LNCaP clone FGC (cell line): ENCODE measurements at regions not wholly inside any gene's neighbourhood (a gene's known extent, or its start where the extent isn't known, plus 50 kb on each side); places are given as distances from the start of the nearest gene placed in this dataset.

Experiments
- DNase-seq: peaks from one replicate; pipeline ENCODE4 v3.0.0-alpha.2; 2011; ENCODE audit warnings: low read depth
- H3K4me3 ChIP-seq: 2 replicates; pipeline ENCODE4 v1.5.1; 2011; ENCODE audit warnings: mild to moderate bottlenecking, low read depth, low read length, control low read depth
- CTCF ChIP-seq: IDR thresholded peaks from 2 replicates; pipeline ENCODE4 v1.5.1; 2012; ENCODE audit warnings: mild to moderate bottlenecking; ENCODE audit not compliant: control insufficient read depth, insufficient read depth; ENCODE audit errors: extremely low read depth

GRCh38 chr6:159433550-159433949 is 259.5 kb downstream of the SOD2 start:
- H3K4me3 ChIP-seq = no peak overlapping the region
- no peak for TF ChIP-seq CTCF
- no peak for DNase-seq

DNA sequence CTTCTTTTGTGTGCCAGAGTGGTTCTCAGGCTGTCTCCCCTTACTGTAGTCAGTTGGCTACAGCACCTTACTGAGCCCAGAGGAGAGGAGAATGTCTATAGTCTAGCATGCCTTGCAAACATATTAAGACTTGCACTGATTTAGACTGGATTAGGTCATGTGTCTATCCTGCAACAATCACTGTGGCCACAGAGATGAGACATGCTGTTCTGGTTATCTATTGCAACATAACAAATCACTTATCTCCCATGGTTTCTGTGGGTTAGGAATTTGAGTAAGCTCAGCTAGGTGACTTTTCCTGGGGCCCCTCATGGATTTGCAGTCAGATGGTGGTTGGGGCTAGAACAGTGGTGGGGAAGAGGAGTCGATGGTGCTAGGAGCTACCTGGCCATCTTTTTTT is 261.3 kb downstream of the SOD2 start:
- no peak for DNase-seq
- H3K4me3 ChIP-seq = no peak overlapping the region
- no peak for TF ChIP-seq CTCF

DNA sequence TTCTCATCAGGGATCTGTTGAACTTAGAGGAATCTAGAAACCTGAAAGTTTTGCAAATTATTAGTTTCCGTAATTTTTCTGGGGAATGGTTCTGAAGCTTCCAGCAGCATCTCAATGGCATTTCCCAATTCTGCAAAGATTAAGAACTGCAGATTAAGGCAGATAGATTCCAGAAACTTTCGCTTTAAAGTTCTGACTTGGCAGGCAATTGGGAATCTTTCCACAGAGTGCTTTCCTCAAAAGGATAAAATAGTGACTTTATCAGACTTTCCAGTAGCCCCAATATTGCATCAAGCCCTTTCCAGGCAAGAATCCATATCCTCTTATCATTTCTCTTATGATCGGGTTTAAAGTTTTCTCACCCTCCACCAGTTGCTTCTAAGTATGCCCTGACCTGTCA is 261.1 kb downstream of the FNDC1 start:
- TF ChIP-seq CTCF = no peak
- DNase-seq = no peak
- no peak overlapping the region for H3K4me3 ChIP-seq

GRCh38 chr6:159429433-159429832 is 260.2 kb downstream of the FNDC1 start:
- TF ChIP-seq CTCF = no peak
- H3K4me3 ChIP-seq = no peak overlapping the region

DNA sequence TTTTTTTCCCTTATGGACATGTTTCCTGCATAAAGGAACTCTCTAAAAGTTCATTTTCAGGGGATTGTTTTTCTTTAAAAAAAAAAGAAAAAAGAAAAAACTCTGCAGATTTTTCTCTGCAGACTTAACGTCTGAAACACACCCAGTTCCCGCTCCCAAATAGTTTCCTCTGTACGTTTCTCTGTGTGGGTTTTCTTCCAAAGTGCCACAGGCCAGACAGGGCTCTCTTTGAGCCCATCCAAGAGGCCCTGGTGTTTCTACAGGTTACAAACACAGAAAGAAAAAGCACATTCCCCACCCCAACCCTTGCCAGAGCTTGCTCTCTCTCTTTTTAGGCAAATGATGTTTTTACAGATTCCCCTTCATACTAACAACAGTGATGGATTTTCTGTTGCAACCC is 258.6 kb downstream of the FNDC1 start:
- H3K4me3 ChIP-seq = no peak overlapping the region
- TF ChIP-seq CTCF = no peak
- DNase-seq = no peak

More at GRCh38 chr6:159429433-159429832, 260.2 kb downstream of the FNDC1 start:
- no peak for DNase-seq

DNA sequence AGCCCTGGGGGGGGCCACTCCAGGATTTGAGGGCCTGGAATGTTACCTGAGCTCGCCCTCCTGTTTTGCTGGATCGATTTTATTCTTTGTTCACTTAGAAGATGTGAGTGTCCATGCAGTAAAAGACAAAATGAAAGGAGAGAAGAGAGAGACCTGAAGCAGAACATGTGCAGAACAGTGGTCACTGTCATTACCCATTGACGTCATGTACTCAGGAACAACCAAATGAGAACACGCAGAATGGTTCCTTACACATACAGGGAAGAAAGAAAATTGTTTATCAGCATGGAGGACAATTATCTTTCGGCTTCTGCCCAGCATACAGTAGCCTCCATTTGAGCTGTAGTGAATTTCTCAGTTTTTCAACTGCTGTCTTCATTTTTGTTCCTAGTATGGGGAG is 258.1 kb downstream of the FNDC1 start:
- DNase-seq = no peak
- no peak for TF ChIP-seq CTCF
- no peak overlapping the region for H3K4me3 ChIP-seq

- DNase-seq = no peak
- H3K4me3 ChIP-seq = no peak overlapping the region
- no peak for TF ChIP-seq CTCF
These were observed 256.2 kb downstream of the FNDC1 start for GRCh38 chr6:159425421-159425820.
